ENCODE measurements at regions not wholly inside any gene's neighbourhood (a gene's known extent, or its start where the extent isn't known, plus 50 kb on each side); places are given as distances from the start of the nearest gene placed in this dataset.

DNA sequence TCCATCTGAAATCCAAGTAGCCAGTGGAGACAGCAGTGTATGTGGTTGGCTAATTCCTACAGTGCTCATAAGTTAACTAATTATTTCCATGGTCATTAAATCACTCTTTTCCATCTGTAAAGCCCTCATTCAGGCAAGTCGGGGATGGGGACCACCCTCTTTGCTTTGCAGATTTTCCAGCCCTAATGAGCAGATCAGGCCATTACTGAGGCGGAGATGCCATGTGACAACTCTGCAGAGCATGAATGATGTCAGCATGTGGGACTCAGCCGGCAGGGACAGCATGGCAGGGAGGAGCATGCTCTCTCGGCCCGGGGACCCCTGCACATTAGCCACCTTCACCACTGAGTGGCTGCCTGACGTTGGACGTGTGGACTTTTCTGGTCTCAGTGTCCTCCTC, 623.3 kb upstream of the CDH4 start:
- Histone ChIP-seq H3K4me3 (ENCODE audit: low read length in 3 of 3) (no peak overlapping the region), H3K9me3 (ENCODE audit: control insufficient read depth in 2 of 3, insufficient read depth in 1 of 3, low read length in 3 of 3) (no peaks in the 10 kb centered on the region), H3K27ac (ENCODE audit: low read depth in 2 of 2, low read length in 2 of 2) (no peak overlapping the region), H3K36me3 (ENCODE audit: control insufficient read depth in 2 of 3, insufficient read depth in 3 of 3, low read length in 3 of 3) (no peaks in the 10 kb centered on the region), H3K9ac (ENCODE audit: low read length in 3 of 3) (no peak overlapping the region), H3K4me1 (ENCODE audit: control insufficient read depth in 2 of 3, insufficient read depth in 2 of 3, low read depth in 1 of 3, low read length in 3 of 3) (no peaks in the 10 kb centered on the region), H3K27me3 (ENCODE audit: control insufficient read depth, insufficient read depth, low read length) (no peaks in the 10 kb centered on the region)
- FAIRE-seq (no peak), DNase-seq (no peak)
- TF ChIP-seq, protein P1, sequence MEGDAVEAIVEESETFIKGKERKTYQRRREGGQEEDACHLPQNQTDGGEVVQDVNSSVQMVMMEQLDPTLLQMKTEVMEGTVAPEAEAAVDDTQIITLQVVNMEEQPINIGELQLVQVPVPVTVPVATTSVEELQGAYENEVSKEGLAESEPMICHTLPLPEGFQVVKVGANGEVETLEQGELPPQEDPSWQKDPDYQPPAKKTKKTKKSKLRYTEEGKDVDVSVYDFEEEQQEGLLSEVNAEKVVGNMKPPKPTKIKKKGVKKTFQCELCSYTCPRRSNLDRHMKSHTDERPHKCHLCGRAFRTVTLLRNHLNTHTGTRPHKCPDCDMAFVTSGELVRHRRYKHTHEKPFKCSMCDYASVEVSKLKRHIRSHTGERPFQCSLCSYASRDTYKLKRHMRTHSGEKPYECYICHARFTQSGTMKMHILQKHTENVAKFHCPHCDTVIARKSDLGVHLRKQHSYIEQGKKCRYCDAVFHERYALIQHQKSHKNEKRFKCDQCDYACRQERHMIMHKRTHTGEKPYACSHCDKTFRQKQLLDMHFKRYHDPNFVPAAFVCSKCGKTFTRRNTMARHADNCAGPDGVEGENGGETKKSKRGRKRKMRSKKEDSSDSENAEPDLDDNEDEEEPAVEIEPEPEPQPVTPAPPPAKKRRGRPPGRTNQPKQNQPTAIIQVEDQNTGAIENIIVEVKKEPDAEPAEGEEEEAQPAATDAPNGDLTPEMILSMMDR (IDR thresholded peaks at IDR 0.05; ENCODE audit: borderline replicate concordance, extremely low read depth, insufficient read depth), result no peak
- intact Hi-C loops (cut with DNase I), result no loop called here

DNA sequence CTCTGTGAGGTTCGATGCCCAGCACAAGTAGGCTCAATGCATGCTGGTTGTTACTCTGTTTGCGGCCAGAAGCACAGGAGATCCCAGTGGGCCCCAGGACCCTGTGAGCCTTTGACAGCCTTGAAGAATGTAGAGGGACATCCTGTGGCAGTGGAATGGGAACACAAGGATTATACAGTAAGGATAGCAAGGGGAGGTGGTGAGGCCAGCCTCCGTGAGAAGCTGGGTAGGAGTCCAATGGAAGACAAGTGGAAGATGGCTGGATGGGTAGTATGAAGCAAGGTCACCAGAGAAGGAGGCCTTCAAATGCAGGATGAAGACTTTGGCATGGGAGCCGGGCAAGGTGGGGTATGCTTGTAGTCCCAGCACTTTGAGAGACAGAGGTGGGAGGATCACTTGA, 622.9 kb upstream of the CDH4 start:
- FAIRE-seq (no peak), DNase-seq (no peak)
- no peak overlapping the region for H3K4me3 ChIP-seq (ENCODE audit: low read length in 3 of 3)
- intact Hi-C loops (cut with DNase I), result no loop called here
- H3K27ac ChIP-seq (ENCODE audit: low read depth in 2 of 2, low read length in 2 of 2), result no peak overlapping the region
- no peaks in the 10 kb centered on the region for H3K27me3 ChIP-seq (ENCODE audit: control insufficient read depth, insufficient read depth, low read length)
- H3K9ac ChIP-seq (ENCODE audit: low read length in 3 of 3), result no peak overlapping the region
- no peaks in the 10 kb centered on the region for H3K36me3 ChIP-seq (ENCODE audit: control insufficient read depth in 2 of 3, insufficient read depth in 3 of 3, low read length in 3 of 3)
- H3K4me1 ChIP-seq (ENCODE audit: control insufficient read depth in 2 of 3, insufficient read depth in 2 of 3, low read depth in 1 of 3, low read length in 3 of 3), result no peaks in the 10 kb centered on the region
- TF ChIP-seq, protein P1 (IDR thresholded peaks at IDR 0.05; ENCODE audit: borderline replicate concordance, extremely low read depth, insufficient read depth), result no peak
- no peaks in the 10 kb centered on the region for H3K9me3 ChIP-seq (ENCODE audit: control insufficient read depth in 2 of 3, insufficient read depth in 1 of 3, low read length in 3 of 3)

DNA sequence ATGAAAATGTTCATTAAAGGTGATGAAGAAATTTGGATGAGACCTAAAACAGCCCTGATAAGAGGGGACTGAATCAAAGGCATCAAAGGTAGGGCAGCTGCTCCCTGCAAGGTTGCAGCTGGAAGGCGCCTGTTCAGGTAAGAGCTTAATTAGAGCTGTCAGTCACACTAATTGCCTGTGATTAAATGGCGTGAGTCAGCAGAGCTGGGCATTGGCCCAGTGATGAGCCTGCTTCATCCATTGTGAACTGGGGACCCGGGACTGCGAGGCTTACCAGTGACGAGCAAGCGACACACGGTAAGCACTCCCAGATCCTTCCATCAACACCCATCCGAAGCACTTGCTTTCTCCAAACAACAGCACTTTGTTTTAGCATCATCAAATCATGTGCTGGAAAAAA, 621.5 kb upstream of the CDH4 start:
- no peaks in the 10 kb centered on the region for H3K36me3 ChIP-seq (ENCODE audit: control insufficient read depth in 2 of 3, insufficient read depth in 3 of 3, low read length in 3 of 3)
- no peaks in the 10 kb centered on the region for H3K27me3 ChIP-seq (ENCODE audit: control insufficient read depth, insufficient read depth, low read length)
- no peak for DNase-seq
- H3K9ac ChIP-seq (ENCODE audit: low read length in 3 of 3), result no peak overlapping the region
- TF ChIP-seq, protein P1 (IDR thresholded peaks at IDR 0.05; ENCODE audit: borderline replicate concordance, extremely low read depth, insufficient read depth), result no peak
- no peak for FAIRE-seq
- no peak overlapping the region for H3K27ac ChIP-seq (ENCODE audit: low read depth in 2 of 2, low read length in 2 of 2)
- intact Hi-C loops (cut with DNase I), result no loop called here
- no peak overlapping the region for H3K4me3 ChIP-seq (ENCODE audit: low read length in 3 of 3)
- H3K4me1 ChIP-seq (ENCODE audit: control insufficient read depth in 2 of 3, insufficient read depth in 2 of 3, low read depth in 1 of 3, low read length in 3 of 3), result no peaks in the 10 kb centered on the region
- H3K9me3 ChIP-seq (ENCODE audit: control insufficient read depth in 2 of 3, insufficient read depth in 1 of 3, low read length in 3 of 3), result no peaks in the 10 kb centered on the region

DNA sequence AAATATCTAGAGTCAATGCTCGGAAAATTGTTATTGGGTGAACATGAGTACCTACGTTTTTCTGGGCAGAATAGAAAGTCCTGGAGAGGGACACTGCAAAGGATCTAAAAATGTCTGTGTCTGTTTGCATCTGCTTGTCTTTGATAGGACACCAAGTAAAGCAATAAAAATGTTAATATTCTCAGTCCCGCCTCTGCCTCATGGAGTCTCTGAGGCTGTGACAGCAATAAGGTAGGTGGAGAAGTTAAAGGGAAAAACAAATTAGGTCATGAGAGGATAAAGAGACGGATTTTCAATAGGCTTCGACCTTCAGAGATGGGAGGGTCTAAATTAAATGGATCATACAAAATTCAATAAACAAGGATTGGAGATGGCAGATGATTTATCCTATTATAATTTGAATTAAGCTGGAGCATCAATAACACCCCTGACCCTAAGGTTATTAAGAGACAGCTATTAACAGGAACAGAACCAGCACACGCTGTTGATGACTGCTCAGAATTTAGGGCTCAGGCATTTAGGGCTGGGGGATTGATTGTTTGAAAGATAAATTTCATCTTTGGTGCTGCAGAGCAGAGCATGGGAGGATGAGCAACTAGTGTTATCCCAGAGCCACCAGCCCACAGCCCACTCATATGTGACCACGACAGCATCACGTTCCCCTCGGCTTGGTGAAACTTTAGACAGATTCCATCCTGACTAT, 620.3 kb upstream of the CDH4 start:
- Histone ChIP-seq H3K27ac (ENCODE audit: low read depth in 2 of 2, low read length in 2 of 2) (no peak overlapping the region), H3K9ac (ENCODE audit: low read length in 3 of 3) (no peak overlapping the region), H3K4me3 (ENCODE audit: low read length in 3 of 3) (no peak overlapping the region), H3K9me3 (ENCODE audit: control insufficient read depth in 2 of 3, insufficient read depth in 1 of 3, low read length in 3 of 3) (no peaks in the 10 kb centered on the region), H3K4me1 (ENCODE audit: control insufficient read depth in 2 of 3, insufficient read depth in 2 of 3, low read depth in 1 of 3, low read length in 3 of 3) (no peaks in the 10 kb centered on the region), H3K27me3 (ENCODE audit: control insufficient read depth, insufficient read depth, low read length) (no peaks in the 10 kb centered on the region), H3K36me3 (ENCODE audit: control insufficient read depth in 2 of 3, insufficient read depth in 3 of 3, low read length in 3 of 3) (no peaks in the 10 kb centered on the region)
- FAIRE-seq, result no peak
- no peak for DNase-seq
- TF ChIP-seq, protein P1 (IDR thresholded peaks at IDR 0.05; ENCODE audit: borderline replicate concordance, extremely low read depth, insufficient read depth), result no peak
- intact Hi-C loops (cut with DNase I), result no loop called here

Measured in kidney (tissue), 13 donors.